ENCODE measurements at regions not wholly inside any gene's neighbourhood (a gene's known extent, or its start where the extent isn't known, plus 50 kb on each side); places are given as distances from the start of the nearest gene placed in this dataset.

DNA sequence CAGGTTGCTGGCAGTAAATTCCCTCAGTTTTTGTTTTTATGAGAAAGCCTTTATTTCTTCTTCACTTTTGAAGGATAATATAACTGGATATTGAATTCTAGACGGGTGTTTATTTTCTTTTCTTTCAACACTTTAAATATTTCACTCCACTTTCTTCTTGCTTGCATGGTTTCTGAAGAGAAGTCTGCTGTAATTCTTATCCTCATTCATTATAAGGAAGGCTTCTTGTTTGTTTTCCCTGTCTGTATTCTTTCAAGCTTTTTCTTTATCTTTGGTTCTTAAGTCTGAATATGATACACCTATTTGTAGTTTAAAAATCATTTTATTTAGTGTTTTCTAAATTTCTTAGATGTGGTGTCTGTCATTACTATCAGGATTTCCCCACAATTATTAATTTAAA, 1054.3 kb downstream of the TLE1 start:
- ChIA-PET POLR2A (ENCODE audit: unreplicated experiment) (no interaction called here), CTCF (no interaction called here)
- Histone ChIP-seq H3K27me3 (ENCODE audit: insufficient read depth, low read depth) (no peaks in the 10 kb centered on the region), H3K4me3 (no peak overlapping the region), H3K36me3 (ENCODE audit: low read depth) (no peaks in the 10 kb centered on the region), H4K20me1 (ENCODE audit: insufficient read depth) (no peaks in the 10 kb centered on the region), H3K9me3 (ENCODE audit: insufficient read depth, low read depth) (peaks cover 6% of the 10 kb centered on the region; the same call in 1 of the 2 replicates), H3K27ac (no peak overlapping the region), H3K4me2 (no peak overlapping the region), H3K79me2 (ENCODE audit: low read depth) (no peaks in the 10 kb centered on the region), H3K9me2 (ENCODE audit: insufficient read depth) (no peaks in the 10 kb centered on the region), H3K4me1 (replicated peaks; ENCODE audit: insufficient read depth) (no peaks in the 10 kb centered on the region), H3F3A (ENCODE audit: insufficient read depth, low read depth) (no peaks in the 10 kb centered on the region), H2AFZ (no peak overlapping the region)
- intact Hi-C loops (cut with micrococcal nuclease; ENCODE audit: unreplicated experiment) = no loop called here
- BruUV-seq (replicated peaks) = no TSS peak
- TF ChIP-seq EZH2 (IDR thresholded peaks at IDR 0.05; ENCODE audit: low read depth) = no peak
- TF ChIP-seq, protein P1, sequence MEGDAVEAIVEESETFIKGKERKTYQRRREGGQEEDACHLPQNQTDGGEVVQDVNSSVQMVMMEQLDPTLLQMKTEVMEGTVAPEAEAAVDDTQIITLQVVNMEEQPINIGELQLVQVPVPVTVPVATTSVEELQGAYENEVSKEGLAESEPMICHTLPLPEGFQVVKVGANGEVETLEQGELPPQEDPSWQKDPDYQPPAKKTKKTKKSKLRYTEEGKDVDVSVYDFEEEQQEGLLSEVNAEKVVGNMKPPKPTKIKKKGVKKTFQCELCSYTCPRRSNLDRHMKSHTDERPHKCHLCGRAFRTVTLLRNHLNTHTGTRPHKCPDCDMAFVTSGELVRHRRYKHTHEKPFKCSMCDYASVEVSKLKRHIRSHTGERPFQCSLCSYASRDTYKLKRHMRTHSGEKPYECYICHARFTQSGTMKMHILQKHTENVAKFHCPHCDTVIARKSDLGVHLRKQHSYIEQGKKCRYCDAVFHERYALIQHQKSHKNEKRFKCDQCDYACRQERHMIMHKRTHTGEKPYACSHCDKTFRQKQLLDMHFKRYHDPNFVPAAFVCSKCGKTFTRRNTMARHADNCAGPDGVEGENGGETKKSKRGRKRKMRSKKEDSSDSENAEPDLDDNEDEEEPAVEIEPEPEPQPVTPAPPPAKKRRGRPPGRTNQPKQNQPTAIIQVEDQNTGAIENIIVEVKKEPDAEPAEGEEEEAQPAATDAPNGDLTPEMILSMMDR (conservative IDR thresholded peaks at IDR 0.05) = no peak
- DNase-seq = no peak

DNA sequence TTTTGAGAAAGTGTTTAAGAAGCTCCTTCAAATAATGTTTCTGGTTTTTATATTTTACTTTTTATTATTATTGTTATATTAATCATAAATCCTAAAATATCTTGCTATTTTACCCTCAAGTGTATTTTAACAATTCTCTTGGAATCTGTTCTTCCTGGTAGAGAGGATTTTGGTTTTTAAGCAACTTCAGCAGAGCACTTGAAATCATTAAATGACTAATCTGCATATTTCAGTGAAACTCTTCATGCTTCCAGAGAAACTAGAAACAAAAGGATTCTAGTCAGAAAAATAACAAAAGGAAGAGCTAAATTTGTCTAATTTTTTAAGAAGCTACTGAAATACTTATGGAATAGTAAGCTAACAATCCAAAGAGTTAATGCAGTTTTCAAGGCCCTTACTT, 1057.3 kb downstream of the TLE1 start:
- no peak overlapping the region for H3K4me3 ChIP-seq
- no peaks in the 10 kb centered on the region for H4K20me1 ChIP-seq (ENCODE audit: insufficient read depth)
- no peak overlapping the region for H3K27ac ChIP-seq
- no peaks in the 10 kb centered on the region for H3F3A ChIP-seq (ENCODE audit: insufficient read depth, low read depth)
- ChIA-PET CTCF (no interaction called here), POLR2A (ENCODE audit: unreplicated experiment) (no interaction called here)
- intact Hi-C loops (cut with micrococcal nuclease; ENCODE audit: unreplicated experiment) = no loop called here
- H3K36me3 ChIP-seq (ENCODE audit: low read depth) = no peaks in the 10 kb centered on the region
- H3K4me1 ChIP-seq (replicated peaks; ENCODE audit: insufficient read depth) = no peaks in the 10 kb centered on the region
- H3K9me3 ChIP-seq (ENCODE audit: insufficient read depth, low read depth) = peaks cover 6% of the 10 kb centered on the region; the same call in 1 of the 2 replicates
- H3K27me3 ChIP-seq (ENCODE audit: insufficient read depth, low read depth) = no peaks in the 10 kb centered on the region
- no peaks in the 10 kb centered on the region for H3K9me2 ChIP-seq (ENCODE audit: insufficient read depth)
- BruUV-seq (replicated peaks) = no TSS peak
- H3K4me2 ChIP-seq = no peak overlapping the region
- DNase-seq = no peak
- no peak overlapping the region for H2AFZ ChIP-seq
- H3K79me2 ChIP-seq (ENCODE audit: low read depth) = no peaks in the 10 kb centered on the region
- TF ChIP-seq, protein P1 (conservative IDR thresholded peaks at IDR 0.05) = no peak
- TF ChIP-seq EZH2 (IDR thresholded peaks at IDR 0.05; ENCODE audit: low read depth) = no peak

DNA sequence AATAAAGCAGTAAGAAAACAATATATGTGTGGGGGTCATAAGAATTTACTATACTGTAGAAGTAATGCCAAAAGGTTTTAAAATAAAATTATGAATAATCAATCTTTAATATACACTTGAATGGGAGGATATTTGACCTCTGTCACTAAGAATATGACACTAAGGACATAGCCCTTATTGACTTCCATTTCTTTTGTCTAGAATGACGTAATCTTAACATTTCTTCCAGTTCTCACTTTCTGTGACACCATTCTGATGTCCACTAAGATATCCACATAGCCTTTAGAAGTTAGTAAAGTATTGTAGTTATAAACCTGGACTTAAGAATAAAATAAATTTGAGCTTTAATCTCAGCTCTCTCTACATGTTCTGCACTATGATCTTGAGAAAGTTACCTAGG, 1050.7 kb downstream of the TLE4 start:
- Histone ChIP-seq H3F3A (ENCODE audit: insufficient read depth, low read depth) (no peaks in the 10 kb centered on the region), H3K4me2 (no peak overlapping the region), H3K9me2 (ENCODE audit: insufficient read depth) (no peaks in the 10 kb centered on the region), H3K36me3 (ENCODE audit: low read depth) (no peaks in the 10 kb centered on the region), H3K4me1 (replicated peaks; ENCODE audit: insufficient read depth) (no peaks in the 10 kb centered on the region), H3K27ac (no peak overlapping the region), H4K20me1 (ENCODE audit: insufficient read depth) (no peaks in the 10 kb centered on the region), H2AFZ (0 out of 2 replicates have a peak overlapping the region, but pooled peaks have one; percentile 3), H3K4me3 (no peak overlapping the region), H3K9me3 (ENCODE audit: insufficient read depth, low read depth) (no peaks in the 10 kb centered on the region; the same call in 1 of the 2 replicates), H3K27me3 (ENCODE audit: insufficient read depth, low read depth) (no peaks in the 10 kb centered on the region), H3K79me2 (ENCODE audit: low read depth) (no peaks in the 10 kb centered on the region)
- POLR2A ChIA-PET (ENCODE audit: unreplicated experiment) = no interaction called here
- CTCF ChIA-PET = no interaction called here
- TF ChIP-seq, protein P1 (conservative IDR thresholded peaks at IDR 0.05) = no peak
- TF ChIP-seq EZH2 (IDR thresholded peaks at IDR 0.05; ENCODE audit: low read depth) = no peak
- intact Hi-C loops (cut with micrococcal nuclease; ENCODE audit: unreplicated experiment) = no loop called here
- no TSS peak for BruUV-seq (replicated peaks)
- no peak for DNase-seq
